ENCODE measurements at regions not wholly inside any gene's neighbourhood (a gene's known extent, or its start where the extent isn't known, plus 50 kb on each side); places are given as distances from the start of the nearest gene placed in this dataset.

GRCh38 chr2:224222291-224222690, 179.6 kb downstream of the FAM124B start:
- no peaks in the 10 kb centered on the region for H3K4me1 Mint-ChIP-seq (ENCODE audit: low read depth, unreplicated experiment)
- no peak for DNase-seq
- no peaks in the 10 kb centered on the region for H3K9me3 Mint-ChIP-seq (ENCODE audit: unreplicated experiment)
- H3K4me3 Mint-ChIP-seq (ENCODE audit: unreplicated experiment), result no peak overlapping the region
- no peak for TF ChIP-seq CTCF (IDR thresholded peaks at IDR 0.05; ENCODE audit: partially characterized antibody, unreplicated experiment)
- no peaks in the 10 kb centered on the region for H3K36me3 Mint-ChIP-seq (ENCODE audit: unreplicated experiment)
- H3K27ac Mint-ChIP-seq (ENCODE audit: unreplicated experiment), result no peak overlapping the region
- H3K27me3 Mint-ChIP-seq (ENCODE audit: unreplicated experiment), result peaks cover 4% of the 10 kb centered on the region

- no peaks in the 10 kb centered on the region for H3K36me3 Mint-ChIP-seq (ENCODE audit: unreplicated experiment)
- TF ChIP-seq CTCF (IDR thresholded peaks at IDR 0.05; ENCODE audit: partially characterized antibody, unreplicated experiment), result no peak
- no peak overlapping the region for H3K27ac Mint-ChIP-seq (ENCODE audit: unreplicated experiment)
- no peak overlapping the region for H3K4me3 Mint-ChIP-seq (ENCODE audit: unreplicated experiment)
- no peaks in the 10 kb centered on the region for H3K9me3 Mint-ChIP-seq (ENCODE audit: unreplicated experiment)
- peaks cover 4% of the 10 kb centered on the region for H3K27me3 Mint-ChIP-seq (ENCODE audit: unreplicated experiment)
- no peaks in the 10 kb centered on the region for H3K4me1 Mint-ChIP-seq (ENCODE audit: low read depth, unreplicated experiment)
- DNase-seq, result no peak
Measured at GRCh38 chr2:224221455-224221913, 180.4 kb downstream of the FAM124B start.

GRCh38 chr2:224220586-224221255, 181.2 kb downstream of the FAM124B start:
- H3K4me1 Mint-ChIP-seq (ENCODE audit: low read depth, unreplicated experiment), result no peaks in the 10 kb centered on the region
- H3K27ac Mint-ChIP-seq (ENCODE audit: unreplicated experiment), result no peak overlapping the region
- H3K9me3 Mint-ChIP-seq (ENCODE audit: unreplicated experiment), result no peaks in the 10 kb centered on the region

GRCh38 chr2:224219781-224220180, 180.7 kb upstream of the SERPINE2 start:
- H3K27ac Mint-ChIP-seq (ENCODE audit: unreplicated experiment), result no peak overlapping the region
- H3K4me1 Mint-ChIP-seq (ENCODE audit: low read depth, unreplicated experiment), result no peaks in the 10 kb centered on the region
- H3K4me3 Mint-ChIP-seq (ENCODE audit: unreplicated experiment), result no peak overlapping the region
- TF ChIP-seq CTCF (IDR thresholded peaks at IDR 0.05; ENCODE audit: partially characterized antibody, unreplicated experiment), result no peak
- H3K27me3 Mint-ChIP-seq (ENCODE audit: unreplicated experiment), result peaks cover 4% of the 10 kb centered on the region
- no peaks in the 10 kb centered on the region for H3K36me3 Mint-ChIP-seq (ENCODE audit: unreplicated experiment)
- DNase-seq, result no peak
- no peaks in the 10 kb centered on the region for H3K9me3 Mint-ChIP-seq (ENCODE audit: unreplicated experiment)

More at GRCh38 chr2:224220586-224221255, 181.2 kb downstream of the FAM124B start:
- Mint-ChIP-seq H3K27me3 (ENCODE audit: unreplicated experiment) (peaks cover 4% of the 10 kb centered on the region), H3K36me3 (ENCODE audit: unreplicated experiment) (no peaks in the 10 kb centered on the region), H3K4me3 (ENCODE audit: unreplicated experiment) (no peak overlapping the region)
- no peak for DNase-seq
- TF ChIP-seq CTCF (IDR thresholded peaks at IDR 0.05; ENCODE audit: partially characterized antibody, unreplicated experiment), result no peak

GRCh38 chr2:224217962-224218347, 178.9 kb upstream of the SERPINE2 start:
- Mint-ChIP-seq H3K4me3 (ENCODE audit: unreplicated experiment) (no peak overlapping the region), H3K27ac (ENCODE audit: unreplicated experiment) (no peak overlapping the region), H3K36me3 (ENCODE audit: unreplicated experiment) (no peaks in the 10 kb centered on the region), H3K9me3 (ENCODE audit: unreplicated experiment) (no peaks in the 10 kb centered on the region), H3K4me1 (ENCODE audit: low read depth, unreplicated experiment) (no peaks in the 10 kb centered on the region), H3K27me3 (ENCODE audit: unreplicated experiment) (peaks cover 4% of the 10 kb centered on the region)
- no peak for TF ChIP-seq CTCF (IDR thresholded peaks at IDR 0.05; ENCODE audit: partially characterized antibody, unreplicated experiment)
- no peak for DNase-seq

All from glutamatergic neuron (in vitro differentiated cells).